ENCODE measurements at regions not wholly inside any gene's neighbourhood (a gene's known extent, or its start where the extent isn't known, plus 50 kb on each side); places are given as distances from the start of the nearest gene placed in this dataset.

GRCh38 chr17:77581480-77581879 lies 377.0 kb upstream of the TNRC6C start:
- no peak overlapping the region for H2AFZ ChIP-seq (ENCODE audit: low read length)
- no peak overlapping the region for H3K27ac ChIP-seq (replicated peaks; ENCODE audit: low read length)
- H3K79me1 ChIP-seq (ENCODE audit: low read depth, low read length): no peaks in the 10 kb centered on the region
- no peaks in the 10 kb centered on the region for H3K27me3 ChIP-seq (ENCODE audit: control insufficient read depth in 3 of 3, insufficient read depth in 3 of 3, low read depth in 1 of 3, low read length in 3 of 3)
- no peak overlapping the region for H4K8ac ChIP-seq (ENCODE audit: low read depth, low read length)
- H3K14ac ChIP-seq (ENCODE audit: low read length): no peak overlapping the region
- no peak overlapping the region for H3K18ac ChIP-seq (ENCODE audit: low read length)
- WGBS, 2 donors (ENCODE audit: extremely low coverage in 2 of 2, insufficient read length in 2 of 2, insufficient replicate concordance in 1 of 2): no CpG with 5 or more reads among the region's 2 CpGs
- no peak overlapping the region for H3K4me2 ChIP-seq (ENCODE audit: insufficient read depth, low read length, poor library complexity, severe bottlenecking)
- H3K23ac ChIP-seq (ENCODE audit: low read depth, low read length, poor library complexity): no peak overlapping the region
- H3K4me3 ChIP-seq (ENCODE audit: low read length in 2 of 2): no peak overlapping the region
- no peak overlapping the region for H2BK15ac ChIP-seq (ENCODE audit: low read length)
- H2BK5ac ChIP-seq (ENCODE audit: low read length): no peak overlapping the region
- no peak overlapping the region for H3K4ac ChIP-seq (ENCODE audit: low read length)
- no peak overlapping the region for H2BK12ac ChIP-seq (ENCODE audit: low read length)
- H4K91ac ChIP-seq (ENCODE audit: low read depth, low read length, poor library complexity): no peak overlapping the region
- H2AK5ac ChIP-seq (ENCODE audit: low read depth, low read length): no peak overlapping the region
- H3K9me3 ChIP-seq (replicated peaks in 1 of 2; ENCODE audit: control insufficient read depth in 2 of 2, insufficient read depth in 1 of 2, low read depth in 1 of 2, low read length in 2 of 2): peaks cover 0 to 2% of the 10 kb centered on the region in 2 donors
- no peak overlapping the region for H2BK120ac ChIP-seq (ENCODE audit: low read depth, low read length)
- no peaks in the 10 kb centered on the region for H3K36me3 ChIP-seq (replicated peaks in 1 of 2; ENCODE audit: control insufficient read depth in 2 of 2, insufficient read depth in 2 of 2, low read length in 2 of 2)
- H3K4me1 ChIP-seq (ENCODE audit: control insufficient read depth in 2 of 2, insufficient read depth in 1 of 2, low read depth in 1 of 2, low read length in 2 of 2): no peaks in the 10 kb centered on the region
- H3K9ac ChIP-seq (ENCODE audit: low read depth, low read length, poor library complexity): no peak overlapping the region
- no peak for DNase-seq (ENCODE audit: low spot score)

GRCh38 chr17:77585142-77585860 lies 373.2 kb upstream of the TNRC6C start:
- peaks cover 0 to 2% of the 10 kb centered on the region in 2 donors for H3K9me3 ChIP-seq (replicated peaks in 1 of 2; ENCODE audit: control insufficient read depth in 2 of 2, insufficient read depth in 1 of 2, low read depth in 1 of 2, low read length in 2 of 2)
- no peak overlapping the region for H2AFZ ChIP-seq (ENCODE audit: low read length)
- H3K18ac ChIP-seq (ENCODE audit: low read length): no peak overlapping the region
- H4K8ac ChIP-seq (ENCODE audit: low read depth, low read length): no peak overlapping the region
- DNase-seq (ENCODE audit: low spot score): no peak
- no CpG with 5 or more reads among the region's 9 CpGs for WGBS, 2 donors (ENCODE audit: extremely low coverage in 2 of 2, insufficient read length in 2 of 2, insufficient replicate concordance in 1 of 2)
- H2BK120ac ChIP-seq (ENCODE audit: low read depth, low read length): no peak overlapping the region
- H3K79me1 ChIP-seq (ENCODE audit: low read depth, low read length): no peaks in the 10 kb centered on the region
- no peaks in the 10 kb centered on the region for H3K36me3 ChIP-seq (replicated peaks in 1 of 2; ENCODE audit: control insufficient read depth in 2 of 2, insufficient read depth in 2 of 2, low read length in 2 of 2)
- no peaks in the 10 kb centered on the region for H3K27me3 ChIP-seq (ENCODE audit: control insufficient read depth in 3 of 3, insufficient read depth in 3 of 3, low read depth in 1 of 3, low read length in 3 of 3)
- no peak overlapping the region for H4K91ac ChIP-seq (ENCODE audit: low read depth, low read length, poor library complexity)
- H3K27ac ChIP-seq (replicated peaks; ENCODE audit: low read length): no peak overlapping the region
- no peak overlapping the region for H3K4ac ChIP-seq (ENCODE audit: low read length)
- H3K14ac ChIP-seq (ENCODE audit: low read length): no peak overlapping the region
- H3K4me1 ChIP-seq (ENCODE audit: control insufficient read depth in 2 of 2, insufficient read depth in 1 of 2, low read depth in 1 of 2, low read length in 2 of 2): no peaks in the 10 kb centered on the region
- no peak overlapping the region for H3K9ac ChIP-seq (ENCODE audit: low read depth, low read length, poor library complexity)
- H3K23ac ChIP-seq (ENCODE audit: low read depth, low read length, poor library complexity): no peak overlapping the region
- no peak overlapping the region for H3K4me3 ChIP-seq (ENCODE audit: low read length in 2 of 2)
- no peak overlapping the region for H2BK15ac ChIP-seq (ENCODE audit: low read length)
- H3K4me2 ChIP-seq (ENCODE audit: insufficient read depth, low read length, poor library complexity, severe bottlenecking): no peak overlapping the region
- H2BK5ac ChIP-seq (ENCODE audit: low read length): no peak overlapping the region
- no peak overlapping the region for H2BK12ac ChIP-seq (ENCODE audit: low read length)
- no peak overlapping the region for H2AK5ac ChIP-seq (ENCODE audit: low read depth, low read length)

DNA sequence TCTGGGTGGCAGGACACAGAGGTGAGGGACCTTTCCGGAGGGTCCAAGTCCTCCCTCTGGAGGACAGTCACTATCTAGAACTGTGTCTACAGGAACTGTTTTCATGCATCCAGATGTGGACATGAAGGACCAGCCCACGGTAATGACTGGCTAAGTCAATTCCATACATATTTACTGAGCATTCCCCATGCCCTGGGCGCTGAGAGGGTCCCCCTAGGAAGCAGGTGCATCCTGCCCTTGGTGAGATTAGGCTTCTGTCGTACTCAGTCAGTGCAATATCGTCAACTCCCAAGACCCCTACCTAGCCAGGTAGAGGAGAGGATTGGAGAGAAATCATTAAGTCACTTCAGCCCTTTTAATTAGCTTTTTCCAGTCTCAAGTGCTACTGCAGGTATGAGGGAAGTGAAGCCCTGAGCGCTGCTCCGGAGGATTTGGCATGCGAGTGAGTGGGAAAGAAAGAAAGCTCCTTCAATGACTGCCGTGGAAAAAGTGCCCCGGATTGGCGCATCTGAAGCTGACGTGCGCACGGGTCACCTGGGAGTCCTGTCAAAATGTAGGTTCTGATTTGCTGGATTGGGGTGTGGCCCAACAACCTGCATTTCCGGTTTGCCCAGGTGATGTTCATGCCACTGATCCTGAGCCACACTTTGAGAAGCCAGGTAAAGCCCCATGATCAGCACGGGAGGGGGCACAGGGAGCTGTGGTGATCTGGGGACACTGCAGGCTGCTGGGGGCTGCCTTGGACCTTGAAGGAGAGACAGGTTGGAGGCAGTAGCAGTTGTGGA lies 367.4 kb upstream of the TNRC6C start:
- H3K14ac ChIP-seq (ENCODE audit: low read length): no peak overlapping the region

More for the DNA sequence above, 367.4 kb upstream of the TNRC6C start:
- H4K8ac ChIP-seq (ENCODE audit: low read depth, low read length): no peak overlapping the region
- H3K27ac ChIP-seq (replicated peaks; ENCODE audit: low read length): no peak overlapping the region
- peak overlapping the region; percentile 11 for H3K18ac ChIP-seq (ENCODE audit: low read length)
- peak overlapping the region; percentile 51 for H2BK12ac ChIP-seq (ENCODE audit: low read length)
- no peaks in the 10 kb centered on the region for H3K79me1 ChIP-seq (ENCODE audit: low read depth, low read length)
- H2AFZ ChIP-seq (ENCODE audit: low read length): no peak overlapping the region
- no peaks in the 10 kb centered on the region for H3K9me3 ChIP-seq (replicated peaks in 1 of 2; ENCODE audit: control insufficient read depth in 2 of 2, insufficient read depth in 1 of 2, low read depth in 1 of 2, low read length in 2 of 2)
- DNase-seq (ENCODE audit: low spot score): no peak
- no peak overlapping the region for H3K4me3 ChIP-seq (ENCODE audit: low read length in 2 of 2)
- no CpG with 5 or more reads among the region's 16 CpGs for WGBS, 2 donors (ENCODE audit: extremely low coverage in 2 of 2, insufficient read length in 2 of 2, insufficient replicate concordance in 1 of 2)
- H3K4me2 ChIP-seq (ENCODE audit: insufficient read depth, low read length, poor library complexity, severe bottlenecking): no peak overlapping the region
- H3K23ac ChIP-seq (ENCODE audit: low read depth, low read length, poor library complexity): no peak overlapping the region
- H2BK120ac ChIP-seq (ENCODE audit: low read depth, low read length): no peak overlapping the region
- no peaks in the 10 kb centered on the region for H3K36me3 ChIP-seq (replicated peaks in 1 of 2; ENCODE audit: control insufficient read depth in 2 of 2, insufficient read depth in 2 of 2, low read length in 2 of 2)
- H2BK15ac ChIP-seq (ENCODE audit: low read length): no peak overlapping the region
- H2AK5ac ChIP-seq (ENCODE audit: low read depth, low read length): no peak overlapping the region
- H4K91ac ChIP-seq (ENCODE audit: low read depth, low read length, poor library complexity): no peak overlapping the region
- H3K27me3 ChIP-seq (ENCODE audit: control insufficient read depth in 3 of 3, insufficient read depth in 3 of 3, low read depth in 1 of 3, low read length in 3 of 3): peaks cover 0 to 3% (median 0%) of the 10 kb centered on the region in 3 experiments
- peaks cover 0 to 2% of the 10 kb centered on the region in 2 donors for H3K4me1 ChIP-seq (ENCODE audit: control insufficient read depth in 2 of 2, insufficient read depth in 1 of 2, low read depth in 1 of 2, low read length in 2 of 2)
- H3K4ac ChIP-seq (ENCODE audit: low read length): no peak overlapping the region
- no peak overlapping the region for H2BK5ac ChIP-seq (ENCODE audit: low read length)
- peak overlapping the region; percentile 15 for H3K9ac ChIP-seq (ENCODE audit: low read depth, low read length, poor library complexity)
